Transverse colon (tissue), 4 donors: ENCODE measurements at regions not wholly inside any gene's neighbourhood (a gene's known extent, or its start where the extent isn't known, plus 50 kb on each side); places are given as distances from the start of the nearest gene placed in this dataset.

Experiments used
- EP300 ChIP-seq: sonication (generic); formaldehyde crosslinking; IDR thresholded peaks from one replicate; pipeline ENCODE4 v1.6.1; 2017; ENCODE audit warnings: antibody characterized with exemption, low read depth
- POLR2A ChIP-seq: fragments of 450-650 bp; IDR thresholded peaks from one replicate; pipeline ENCODE4 v1.6.1; 2016; ENCODE audit warnings: antibody characterized with exemption, mild to moderate bottlenecking, moderate library complexity
- POLR2AphosphoS5 ChIP-seq, 3 donors: sonication (generic); formaldehyde crosslinking; IDR thresholded peaks; one replicate each; pipeline ENCODE4 v1.6.1; 2016; ENCODE audit warnings: antibody characterized with exemption in 3 of 3
- TF ChIP-seq, protein P1 (sequence below), 5 experiments: fragments of 200-600 bp in 3 of 5; fragments of 450-650 bp in 2 of 5; sonication (generic) in 3 of 5; IDR thresholded peaks; 1 replicate in 2 of 5; 2 replicates in 3 of 5; pipeline ENCODE4 v1.5.1; 2016 to 2017; ENCODE audit warnings: antibody characterized with exemption in 5 of 5, inconsistent platforms in 3 of 5, mild to moderate bottlenecking in 2 of 5, moderate library complexity in 1 of 5

GRCh38 chr4:110848787-110849186 lies 225.9 kb upstream of the PITX2 start:
- no peak for TF ChIP-seq POLR2A
- TF ChIP-seq, protein P1, sequence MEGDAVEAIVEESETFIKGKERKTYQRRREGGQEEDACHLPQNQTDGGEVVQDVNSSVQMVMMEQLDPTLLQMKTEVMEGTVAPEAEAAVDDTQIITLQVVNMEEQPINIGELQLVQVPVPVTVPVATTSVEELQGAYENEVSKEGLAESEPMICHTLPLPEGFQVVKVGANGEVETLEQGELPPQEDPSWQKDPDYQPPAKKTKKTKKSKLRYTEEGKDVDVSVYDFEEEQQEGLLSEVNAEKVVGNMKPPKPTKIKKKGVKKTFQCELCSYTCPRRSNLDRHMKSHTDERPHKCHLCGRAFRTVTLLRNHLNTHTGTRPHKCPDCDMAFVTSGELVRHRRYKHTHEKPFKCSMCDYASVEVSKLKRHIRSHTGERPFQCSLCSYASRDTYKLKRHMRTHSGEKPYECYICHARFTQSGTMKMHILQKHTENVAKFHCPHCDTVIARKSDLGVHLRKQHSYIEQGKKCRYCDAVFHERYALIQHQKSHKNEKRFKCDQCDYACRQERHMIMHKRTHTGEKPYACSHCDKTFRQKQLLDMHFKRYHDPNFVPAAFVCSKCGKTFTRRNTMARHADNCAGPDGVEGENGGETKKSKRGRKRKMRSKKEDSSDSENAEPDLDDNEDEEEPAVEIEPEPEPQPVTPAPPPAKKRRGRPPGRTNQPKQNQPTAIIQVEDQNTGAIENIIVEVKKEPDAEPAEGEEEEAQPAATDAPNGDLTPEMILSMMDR (IDR thresholded peaks at IDR 0.05): no peak
- no peak for TF ChIP-seq POLR2AphosphoS5 (IDR thresholded peaks at IDR 0.05)
- TF ChIP-seq EP300: no peak
